Ishikawa (cell line): ENCODE measurements at regions not wholly inside any gene's neighbourhood (a gene's known extent, or its start where the extent isn't known, plus 50 kb on each side); places are given as distances from the start of the nearest gene placed in this dataset.

Source experiments
- CEBPB ChIP-seq: IDR thresholded peaks from 2 replicates; pipeline ENCODE4 v1.6.1; 2012
- CREB1 ChIP-seq: IDR thresholded peaks from 2 replicates; pipeline ENCODE4 v1.6.1; 2012; ENCODE audit warnings: low read depth
- EGR1 ChIP-seq: IDR thresholded peaks from 2 replicates; pipeline ENCODE4 v1.6.1; 2012
- EP300 ChIP-seq: IDR thresholded peaks from 2 replicates; pipeline ENCODE4 v1.6.1; 2012; ENCODE audit warnings: borderline replicate concordance
- FOXM1 ChIP-seq: IDR thresholded peaks from 2 replicates; pipeline ENCODE4 v1.6.1; 2012; ENCODE audit warnings: low read depth, borderline replicate concordance
- NFIC ChIP-seq: IDR thresholded peaks from 2 replicates; pipeline ENCODE4 v1.6.1; 2012
- RAD21 ChIP-seq: IDR thresholded peaks from 2 replicates; pipeline ENCODE4 v1.6.1; 2012; ENCODE audit warnings: low read depth
- TAF1 ChIP-seq: IDR thresholded peaks from 2 replicates; pipeline ENCODE4 v1.6.1; 2012; ENCODE audit warnings: low read depth, mild to moderate bottlenecking
- TCF12 ChIP-seq: IDR thresholded peaks from 2 replicates; pipeline ENCODE4 v1.6.1; 2012; ENCODE audit warnings: low read depth
- TEAD4 ChIP-seq: IDR thresholded peaks from 2 replicates; pipeline ENCODE4 v1.6.1; 2012
- USF1 ChIP-seq: IDR thresholded peaks from 2 replicates; pipeline ENCODE4 v1.6.1; 2012
- YY1 ChIP-seq: IDR thresholded peaks from 2 replicates; pipeline ENCODE4 v1.6.1; 2012; ENCODE audit warnings: low read depth
- ZBTB7A ChIP-seq: IDR thresholded peaks from 2 replicates; pipeline ENCODE4 v1.6.1; 2012; ENCODE audit warnings: low read depth
- TF ChIP-seq, protein P1 (sequence below): IDR thresholded peaks from 2 replicates; pipeline ENCODE4 v1.6.1; 2012
- TF ChIP-seq, protein P2 (sequence below): IDR thresholded peaks from 2 replicates; pipeline ENCODE4 v1.6.1; 2012; ENCODE audit warnings: low read depth, mild to moderate bottlenecking

GRCh38 chr10:128505346-128505745 is 379.1 kb upstream of the MKI67 start:
- no peak for TF ChIP-seq TCF12
- no peak for TF ChIP-seq USF1
- no peak for TF ChIP-seq RAD21
- TF ChIP-seq ZBTB7A = no peak
- TF ChIP-seq TAF1 = no peak
- TF ChIP-seq FOXM1 = no peak
- TF ChIP-seq, protein P1, sequence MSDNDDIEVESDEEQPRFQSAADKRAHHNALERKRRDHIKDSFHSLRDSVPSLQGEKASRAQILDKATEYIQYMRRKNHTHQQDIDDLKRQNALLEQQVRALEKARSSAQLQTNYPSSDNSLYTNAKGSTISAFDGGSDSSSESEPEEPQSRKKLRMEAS = no peak
- TF ChIP-seq TEAD4 = no peak
- no peak for TF ChIP-seq CREB1
- no peak for TF ChIP-seq EGR1
- TF ChIP-seq EP300 = no peak

DNA sequence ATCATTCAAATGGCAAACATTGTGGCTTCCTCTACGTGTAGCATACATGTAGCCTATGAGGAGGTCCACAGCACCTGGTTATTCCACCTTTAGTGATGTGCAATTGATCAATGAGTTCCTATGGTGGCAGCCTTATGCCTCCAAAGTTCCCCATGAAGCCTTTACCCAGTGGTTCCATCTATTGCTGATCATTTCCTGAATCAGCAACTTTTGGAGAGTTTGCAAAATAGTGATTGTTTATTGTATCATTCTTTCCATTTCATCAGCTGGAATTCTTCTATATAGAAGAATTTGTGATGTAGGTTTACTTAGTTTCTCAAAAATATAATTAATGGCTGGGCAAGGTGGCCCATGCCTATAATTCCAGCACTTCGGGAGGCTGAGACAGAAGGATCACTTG is 380.2 kb upstream of the MKI67 start:
- TF ChIP-seq TAF1 (no peak), ZBTB7A (no peak), NFIC (no peak), EGR1 (no peak), YY1 (no peak), CREB1 (no peak)

DNA sequence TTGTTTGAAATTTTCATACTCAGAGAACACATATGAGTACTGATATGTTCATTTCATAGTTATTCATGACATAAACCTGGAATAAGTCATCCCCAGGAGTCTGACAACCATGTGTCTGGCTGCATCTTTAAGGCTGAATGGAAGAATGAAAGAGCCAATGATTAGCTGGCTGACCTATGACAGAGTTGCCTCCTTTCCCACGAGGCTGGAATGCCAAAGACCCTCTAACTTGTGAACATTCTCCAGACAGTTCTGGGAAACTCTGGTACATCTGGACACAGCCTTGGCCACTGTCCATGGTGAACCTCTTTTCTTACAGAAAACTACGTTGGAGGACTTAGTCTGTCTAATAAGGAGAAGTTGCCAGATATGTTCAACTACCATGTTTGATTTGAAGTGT is 380.8 kb upstream of the MKI67 start:
- TF ChIP-seq RAD21 = no peak
- no peak for TF ChIP-seq ZBTB7A
- TF ChIP-seq TEAD4 = no peak
- TF ChIP-seq, protein P1 = no peak
- no peak for TF ChIP-seq USF1
- no peak for TF ChIP-seq CEBPB
- no peak for TF ChIP-seq YY1
- no peak for TF ChIP-seq TAF1
- no peak for TF ChIP-seq TCF12
- TF ChIP-seq EGR1 = no peak
- no peak for TF ChIP-seq FOXM1

DNA sequence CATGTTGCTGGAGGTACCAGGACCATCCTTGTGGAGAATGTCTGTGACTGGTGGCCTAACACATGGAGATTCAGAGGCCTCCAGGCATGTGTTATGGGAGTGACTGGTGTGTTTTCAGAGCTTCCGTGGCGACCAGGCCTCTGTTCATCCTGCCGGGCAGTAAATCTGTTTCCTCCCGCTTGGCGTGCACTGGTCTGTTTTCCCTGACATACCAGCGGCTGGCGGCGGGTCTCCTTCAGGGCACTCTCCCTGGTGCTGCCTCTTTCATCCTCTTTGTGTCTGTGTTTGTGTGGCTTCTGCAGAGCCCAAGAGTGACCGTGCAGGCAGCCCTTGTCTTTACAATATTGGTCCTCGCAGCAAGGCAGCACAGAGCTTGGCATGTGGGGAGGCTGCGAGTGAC is 385.1 kb upstream of the MKI67 start:
- TF ChIP-seq TAF1 (no peak), TCF12 (no peak), NFIC (no peak), FOXM1 (no peak), CREB1 (no peak), EP300 (no peak), USF1 (no peak), YY1 (no peak), ZBTB7A (no peak), TEAD4 (no peak)
- TF ChIP-seq, protein P1 = no peak

DNA sequence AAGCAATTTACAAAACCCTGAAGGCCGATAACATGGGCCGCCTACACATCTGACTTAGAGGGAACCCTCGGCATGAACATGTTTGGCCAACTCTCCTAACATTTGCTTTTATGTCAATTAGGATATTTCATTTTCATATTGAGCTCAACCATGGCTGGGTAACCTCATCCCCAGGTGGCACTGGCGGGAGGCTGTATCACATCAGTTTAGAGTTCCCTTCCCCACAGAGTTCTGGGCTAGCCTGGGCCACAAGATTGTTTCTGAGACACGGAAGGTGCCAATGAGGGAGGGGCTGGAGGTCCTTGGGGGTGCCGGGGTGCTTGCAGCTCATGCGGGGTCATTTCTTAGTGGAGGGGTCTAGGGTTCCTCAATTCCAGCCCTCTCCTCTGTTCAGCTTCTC is 386.5 kb upstream of the MKI67 start:
- TF ChIP-seq NFIC (no peak), FOXM1 (no peak), ZBTB7A (no peak), USF1 (no peak), CEBPB (no peak), EGR1 (no peak), TAF1 (no peak), EP300 (no peak), RAD21 (no peak), CREB1 (no peak), YY1 (no peak), TEAD4 (no peak), TCF12 (no peak)
- TF ChIP-seq, protein P2, sequence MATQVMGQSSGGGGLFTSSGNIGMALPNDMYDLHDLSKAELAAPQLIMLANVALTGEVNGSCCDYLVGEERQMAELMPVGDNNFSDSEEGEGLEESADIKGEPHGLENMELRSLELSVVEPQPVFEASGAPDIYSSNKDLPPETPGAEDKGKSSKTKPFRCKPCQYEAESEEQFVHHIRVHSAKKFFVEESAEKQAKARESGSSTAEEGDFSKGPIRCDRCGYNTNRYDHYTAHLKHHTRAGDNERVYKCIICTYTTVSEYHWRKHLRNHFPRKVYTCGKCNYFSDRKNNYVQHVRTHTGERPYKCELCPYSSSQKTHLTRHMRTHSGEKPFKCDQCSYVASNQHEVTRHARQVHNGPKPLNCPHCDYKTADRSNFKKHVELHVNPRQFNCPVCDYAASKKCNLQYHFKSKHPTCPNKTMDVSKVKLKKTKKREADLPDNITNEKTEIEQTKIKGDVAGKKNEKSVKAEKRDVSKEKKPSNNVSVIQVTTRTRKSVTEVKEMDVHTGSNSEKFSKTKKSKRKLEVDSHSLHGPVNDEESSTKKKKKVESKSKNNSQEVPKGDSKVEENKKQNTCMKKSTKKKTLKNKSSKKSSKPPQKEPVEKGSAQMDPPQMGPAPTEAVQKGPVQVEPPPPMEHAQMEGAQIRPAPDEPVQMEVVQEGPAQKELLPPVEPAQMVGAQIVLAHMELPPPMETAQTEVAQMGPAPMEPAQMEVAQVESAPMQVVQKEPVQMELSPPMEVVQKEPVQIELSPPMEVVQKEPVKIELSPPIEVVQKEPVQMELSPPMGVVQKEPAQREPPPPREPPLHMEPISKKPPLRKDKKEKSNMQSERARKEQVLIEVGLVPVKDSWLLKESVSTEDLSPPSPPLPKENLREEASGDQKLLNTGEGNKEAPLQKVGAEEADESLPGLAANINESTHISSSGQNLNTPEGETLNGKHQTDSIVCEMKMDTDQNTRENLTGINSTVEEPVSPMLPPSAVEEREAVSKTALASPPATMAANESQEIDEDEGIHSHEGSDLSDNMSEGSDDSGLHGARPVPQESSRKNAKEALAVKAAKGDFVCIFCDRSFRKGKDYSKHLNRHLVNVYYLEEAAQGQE = no peak
- TF ChIP-seq, protein P1 = no peak

- TF ChIP-seq TEAD4 = no peak
- TF ChIP-seq TAF1 = no peak
- TF ChIP-seq EP300 = no peak
- TF ChIP-seq CEBPB = no peak
- no peak for TF ChIP-seq TCF12
- TF ChIP-seq CREB1 = no peak
- no peak for TF ChIP-seq YY1
- TF ChIP-seq USF1 = no peak
- TF ChIP-seq, protein P2 = no peak
- no peak for TF ChIP-seq NFIC
- TF ChIP-seq, protein P1 = no peak
- no peak for TF ChIP-seq FOXM1
- no peak for TF ChIP-seq RAD21
- no peak for TF ChIP-seq ZBTB7A
- no peak for TF ChIP-seq EGR1
These were observed 388.3 kb upstream of the MKI67 start for GRCh38 chr10:128514536-128514935.
